DND-41 (cell line): ENCODE measurements at regions not wholly inside any gene's neighbourhood (a gene's known extent, or its start where the extent isn't known, plus 50 kb on each side); places are given as distances from the start of the nearest gene placed in this dataset.

Experiments used
- EZH2 ChIP-seq: IDR thresholded peaks from 3 replicates; pipeline ENCODE4 v1.6.1; 2012; ENCODE audit warnings: borderline replicate concordance, low read depth, mild to moderate bottlenecking, moderate library complexity, low read length, inconsistent platforms; ENCODE audit not compliant: severe bottlenecking
- TF ChIP-seq, protein P1 (sequence below): IDR thresholded peaks from 2 replicates; pipeline ENCODE4 v1.5.1; 2012; ENCODE audit warnings: borderline replicate concordance, low read length, moderate library complexity, mild to moderate bottlenecking; ENCODE audit not compliant: poor library complexity, severe bottlenecking; ENCODE audit errors: extremely low read depth

DNA sequence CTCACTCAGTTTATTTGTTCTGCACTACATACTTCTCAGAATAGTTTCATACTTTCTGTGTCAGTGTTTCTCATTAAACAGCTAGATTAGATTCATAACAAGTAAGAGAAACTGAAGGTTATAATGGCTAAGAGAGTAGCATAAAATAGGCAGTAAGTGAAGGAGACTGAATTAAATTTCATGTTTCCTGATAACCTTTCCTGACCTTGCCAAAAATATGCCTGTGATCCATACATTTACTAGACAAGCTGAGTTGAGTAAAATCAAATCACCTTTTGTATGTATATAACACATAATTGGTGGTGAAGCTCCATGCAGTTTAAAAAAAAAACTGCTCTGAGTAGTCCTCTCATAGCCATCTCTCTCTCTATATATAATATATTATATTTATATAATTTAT is 545.3 kb upstream of the PCDH20 start:
- TF ChIP-seq, protein P1, sequence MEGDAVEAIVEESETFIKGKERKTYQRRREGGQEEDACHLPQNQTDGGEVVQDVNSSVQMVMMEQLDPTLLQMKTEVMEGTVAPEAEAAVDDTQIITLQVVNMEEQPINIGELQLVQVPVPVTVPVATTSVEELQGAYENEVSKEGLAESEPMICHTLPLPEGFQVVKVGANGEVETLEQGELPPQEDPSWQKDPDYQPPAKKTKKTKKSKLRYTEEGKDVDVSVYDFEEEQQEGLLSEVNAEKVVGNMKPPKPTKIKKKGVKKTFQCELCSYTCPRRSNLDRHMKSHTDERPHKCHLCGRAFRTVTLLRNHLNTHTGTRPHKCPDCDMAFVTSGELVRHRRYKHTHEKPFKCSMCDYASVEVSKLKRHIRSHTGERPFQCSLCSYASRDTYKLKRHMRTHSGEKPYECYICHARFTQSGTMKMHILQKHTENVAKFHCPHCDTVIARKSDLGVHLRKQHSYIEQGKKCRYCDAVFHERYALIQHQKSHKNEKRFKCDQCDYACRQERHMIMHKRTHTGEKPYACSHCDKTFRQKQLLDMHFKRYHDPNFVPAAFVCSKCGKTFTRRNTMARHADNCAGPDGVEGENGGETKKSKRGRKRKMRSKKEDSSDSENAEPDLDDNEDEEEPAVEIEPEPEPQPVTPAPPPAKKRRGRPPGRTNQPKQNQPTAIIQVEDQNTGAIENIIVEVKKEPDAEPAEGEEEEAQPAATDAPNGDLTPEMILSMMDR = no peak
- no peak for TF ChIP-seq EZH2
